SH-SY5Y (cell line): ENCODE measurements at regions not wholly inside any gene's neighbourhood (a gene's known extent, or its start where the extent isn't known, plus 50 kb on each side); places are given as distances from the start of the nearest gene placed in this dataset.

Source experiments
- GATA2 ChIP-seq: IDR thresholded peaks from 2 replicates; pipeline ENCODE4 v1.6.1; 2011; ENCODE audit warnings: mild to moderate bottlenecking, low read depth, low read length
- GATA3 ChIP-seq: IDR thresholded peaks from 2 replicates; pipeline ENCODE4 v1.6.1; 2011; ENCODE audit warnings: low read depth, mild to moderate bottlenecking, low read length, moderate library complexity

GRCh38 chr4:149931431-149931830, 115.8 kb upstream of the IQCM start:
- no peak for TF ChIP-seq GATA3
- no peak for TF ChIP-seq GATA2
